AG09309 (cell line): ENCODE measurements at regions not wholly inside any gene's neighbourhood (a gene's known extent, or its start where the extent isn't known, plus 50 kb on each side); places are given as distances from the start of the nearest gene placed in this dataset.
A peak's percentile ranks its signal among the peaks of the same experiment; 100 is the strongest.

Experiments used
- DNase-seq: peaks from one replicate; pipeline ENCODE4 v3.0.0-alpha.2; 2010; ENCODE audit warnings: low read depth
- H3K4me3 ChIP-seq: 2 replicates; pipeline ENCODE4 v1.5.1; 2011; ENCODE audit warnings: mild to moderate bottlenecking, low read depth, low read length, moderate library complexity; ENCODE audit not compliant: control insufficient read depth
- TF ChIP-seq, protein P1 (sequence below): IDR thresholded peaks from 2 replicates; pipeline ENCODE4 v1.5.1; 2011; ENCODE audit warnings: mild to moderate bottlenecking, low read depth, low read length, inconsistent platforms; ENCODE audit not compliant: insufficient read depth, control insufficient read depth; ENCODE audit errors: missing control alignments

DNA sequence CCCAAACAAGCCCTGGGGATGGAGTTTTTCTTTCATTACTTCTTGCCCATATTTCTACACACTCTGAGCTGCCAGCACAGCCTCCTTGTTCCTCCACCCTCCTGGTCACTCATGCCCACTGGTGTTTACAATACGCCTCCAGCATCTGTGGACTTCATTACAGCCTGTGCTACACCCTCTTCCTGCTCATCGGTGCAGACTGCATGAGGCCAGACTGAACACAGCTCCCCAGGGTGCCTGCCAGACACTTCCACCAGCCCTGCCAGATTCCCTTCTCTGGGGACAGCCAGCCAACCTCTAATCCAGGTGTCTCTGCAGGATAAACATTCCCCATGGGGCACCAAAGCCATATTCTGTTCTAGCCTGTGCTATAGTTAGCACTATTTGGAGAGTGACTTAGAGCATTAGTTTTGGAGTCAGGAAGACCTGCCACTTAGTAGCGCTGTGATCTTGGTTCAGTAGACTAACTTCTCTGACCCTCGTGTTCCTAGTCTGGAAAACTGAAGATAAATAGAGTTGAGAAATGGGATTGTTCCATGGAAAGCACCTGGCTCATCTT is 163.8 kb upstream of the KLF4 start:
- DNase-seq: no peak
- TF ChIP-seq, protein P1, sequence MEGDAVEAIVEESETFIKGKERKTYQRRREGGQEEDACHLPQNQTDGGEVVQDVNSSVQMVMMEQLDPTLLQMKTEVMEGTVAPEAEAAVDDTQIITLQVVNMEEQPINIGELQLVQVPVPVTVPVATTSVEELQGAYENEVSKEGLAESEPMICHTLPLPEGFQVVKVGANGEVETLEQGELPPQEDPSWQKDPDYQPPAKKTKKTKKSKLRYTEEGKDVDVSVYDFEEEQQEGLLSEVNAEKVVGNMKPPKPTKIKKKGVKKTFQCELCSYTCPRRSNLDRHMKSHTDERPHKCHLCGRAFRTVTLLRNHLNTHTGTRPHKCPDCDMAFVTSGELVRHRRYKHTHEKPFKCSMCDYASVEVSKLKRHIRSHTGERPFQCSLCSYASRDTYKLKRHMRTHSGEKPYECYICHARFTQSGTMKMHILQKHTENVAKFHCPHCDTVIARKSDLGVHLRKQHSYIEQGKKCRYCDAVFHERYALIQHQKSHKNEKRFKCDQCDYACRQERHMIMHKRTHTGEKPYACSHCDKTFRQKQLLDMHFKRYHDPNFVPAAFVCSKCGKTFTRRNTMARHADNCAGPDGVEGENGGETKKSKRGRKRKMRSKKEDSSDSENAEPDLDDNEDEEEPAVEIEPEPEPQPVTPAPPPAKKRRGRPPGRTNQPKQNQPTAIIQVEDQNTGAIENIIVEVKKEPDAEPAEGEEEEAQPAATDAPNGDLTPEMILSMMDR: no peak

DNA sequence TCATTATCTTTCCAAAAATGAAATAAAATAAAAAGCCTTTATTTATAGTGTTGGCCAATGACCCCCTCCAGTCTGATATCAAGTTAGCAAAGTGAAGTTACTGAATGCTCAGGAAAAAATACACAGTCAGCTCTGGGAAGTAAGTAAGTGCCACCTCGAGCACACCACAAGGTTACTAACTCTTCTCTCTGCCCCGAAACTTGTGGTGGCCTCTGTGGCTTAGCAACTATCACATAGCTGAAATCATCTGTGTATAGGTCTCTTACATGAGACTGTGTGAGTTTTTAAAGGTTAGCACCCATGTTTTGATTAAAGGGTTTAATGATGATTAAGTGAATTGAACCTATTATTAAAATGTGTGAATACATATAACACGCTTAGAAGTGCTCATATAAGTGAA is 161.4 kb upstream of the KLF4 start:
- TF ChIP-seq, protein P1: no peak
- no peak overlapping the region for H3K4me3 ChIP-seq
- DNase-seq: no peak

More for the DNA sequence above, 163.8 kb upstream of the KLF4 start:
- no peak overlapping the region for H3K4me3 ChIP-seq

DNA sequence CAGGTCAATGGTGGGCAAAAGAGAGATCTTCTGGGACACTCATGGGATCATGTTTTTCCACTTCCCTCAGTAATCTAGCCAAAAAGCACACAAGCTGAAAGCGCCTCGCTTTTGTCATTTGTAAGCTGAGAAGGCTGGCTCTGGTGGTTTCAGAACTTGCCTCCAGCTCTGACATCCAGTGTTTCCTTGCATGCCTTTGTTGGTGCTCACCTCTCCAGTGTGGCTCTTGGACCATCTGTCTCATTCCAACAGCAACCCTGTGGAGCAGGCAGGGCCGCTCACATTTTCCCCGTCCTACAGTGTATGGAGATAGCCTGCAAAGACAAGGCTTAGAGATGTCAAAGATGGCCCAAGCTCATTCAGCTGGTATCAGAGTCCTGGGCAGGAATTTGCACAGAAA is 160.8 kb upstream of the KLF4 start:
- no peak overlapping the region for H3K4me3 ChIP-seq
- TF ChIP-seq, protein P1: no peak
- DNase-seq: peak; percentile 80

DNA sequence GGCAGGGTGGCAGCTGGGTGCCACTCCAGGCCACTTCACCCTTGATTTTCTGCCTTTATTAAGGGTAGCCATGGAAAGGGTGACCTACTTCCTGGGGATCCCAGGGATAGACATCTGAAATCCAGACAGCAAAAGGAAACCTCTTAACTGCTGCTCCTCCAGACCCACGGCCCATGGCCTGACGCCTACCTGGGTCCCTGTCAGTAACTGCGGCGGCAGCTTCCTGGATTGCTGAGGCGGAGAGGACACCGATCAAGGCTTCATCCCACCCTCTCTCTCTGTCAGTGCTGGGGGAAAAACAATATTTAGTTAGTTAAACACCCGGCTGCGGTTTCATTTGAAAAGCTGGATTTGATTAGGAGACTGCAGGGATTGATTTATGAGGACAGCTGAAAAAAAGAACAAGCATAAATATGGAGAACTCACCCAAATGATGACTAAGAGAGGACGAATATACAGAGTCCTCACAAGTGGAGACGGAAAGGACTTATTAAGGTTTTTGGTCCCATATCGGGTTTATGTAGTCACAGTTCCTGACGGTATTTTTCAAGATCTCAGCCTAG is 158.7 kb upstream of the KLF4 start:
- DNase-seq: peak; percentile 55
- H3K4me3 ChIP-seq: no peak overlapping the region
- TF ChIP-seq, protein P1: no peak

DNA sequence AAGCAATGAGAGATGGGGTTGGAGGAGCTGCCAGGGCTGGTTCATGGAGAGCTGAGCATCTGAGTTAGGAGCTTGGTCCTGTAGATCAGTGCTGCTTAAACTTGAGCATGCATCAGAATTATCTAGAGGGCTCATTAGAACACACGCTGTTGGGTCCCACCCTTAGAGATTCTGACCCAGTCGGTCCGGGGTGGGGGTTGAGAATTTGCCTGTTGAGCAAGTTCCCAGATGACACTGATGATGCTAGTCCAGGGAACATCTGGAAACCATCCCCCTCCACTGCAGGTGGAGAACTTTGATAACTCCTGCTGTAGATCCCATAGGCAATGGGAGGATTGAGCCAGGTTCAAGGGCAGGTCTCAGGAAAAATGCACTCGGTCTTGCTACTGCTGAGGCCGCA is 158.0 kb upstream of the KLF4 start:
- no peak overlapping the region for H3K4me3 ChIP-seq
- TF ChIP-seq, protein P1: no peak
- no peak for DNase-seq

DNA sequence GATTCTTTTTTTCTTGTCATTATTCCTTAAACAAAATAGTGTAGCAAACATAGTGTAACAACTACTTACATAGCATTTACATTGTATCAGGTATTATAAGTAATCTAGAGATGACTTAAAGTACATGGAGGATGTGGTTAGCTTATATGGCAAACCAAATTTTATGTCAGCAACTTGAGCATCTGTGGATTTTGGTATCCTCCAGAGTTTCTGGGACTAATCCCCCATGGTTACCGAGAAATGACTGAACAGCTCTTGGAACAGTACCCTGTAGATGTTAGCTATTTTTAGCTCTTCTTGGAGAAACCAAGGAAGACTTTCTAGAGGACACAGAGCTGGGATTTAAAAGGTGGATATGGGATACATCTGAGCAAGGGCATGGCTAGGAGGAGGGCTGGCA is 157.6 kb upstream of the KLF4 start:
- no peak overlapping the region for H3K4me3 ChIP-seq
- TF ChIP-seq, protein P1: no peak
- no peak for DNase-seq
